ENCODE measurements at regions not wholly inside any gene's neighbourhood (a gene's known extent, or its start where the extent isn't known, plus 50 kb on each side); places are given as distances from the start of the nearest gene placed in this dataset.
"Not testable (repeated sequence)": the region's sequence is repeated elsewhere in the genome, so short reads cannot be mapped to it uniquely, and the experiment has no call there.

DNA sequence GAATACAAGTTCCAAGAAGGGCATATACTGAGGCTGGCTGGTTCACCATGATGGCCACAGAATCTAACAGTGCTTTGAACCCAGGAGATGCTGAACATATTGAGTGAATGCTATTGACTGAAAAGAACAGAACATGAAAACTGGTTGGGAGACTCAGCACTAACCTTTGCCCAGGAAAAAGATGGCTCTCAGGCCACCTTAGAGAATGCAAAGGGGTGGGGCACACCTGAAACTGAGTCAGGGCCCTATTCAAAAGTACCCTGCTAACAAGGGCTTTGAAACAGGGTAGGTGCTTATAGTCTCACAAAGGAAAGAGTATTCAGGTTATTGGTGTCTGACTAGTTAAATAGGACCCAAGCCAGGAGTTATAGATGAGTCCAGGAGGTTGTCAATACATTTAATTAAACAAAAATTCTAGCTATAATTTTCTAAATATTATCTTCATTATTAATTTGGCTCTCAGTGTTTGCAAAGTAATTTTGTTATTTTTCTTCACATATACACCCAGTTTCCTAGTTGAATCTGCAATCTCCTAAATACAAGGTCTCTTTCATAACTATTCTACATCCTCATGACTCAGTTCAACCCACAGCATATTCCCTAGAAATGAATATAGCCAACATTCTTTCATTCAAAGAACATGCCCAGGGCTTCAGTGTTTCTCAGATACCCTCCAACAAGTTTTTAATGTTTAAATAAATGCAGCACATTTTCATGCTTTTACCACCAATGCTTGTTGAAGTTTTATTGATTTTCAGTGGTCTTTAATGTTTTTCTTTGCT lies 144.2 kb upstream of the RAPGEF2 start:
- Histone ChIP-seq H3K9ac (ENCODE audit: insufficient read depth in 1 of 2, low read length in 2 of 2) (no peak overlapping the region), H3K27me3 (ENCODE audit: control insufficient read depth in 3 of 3, insufficient read depth in 3 of 3, low read length in 2 of 3) (no peaks in the 10 kb centered on the region), H3K4me1 (ENCODE audit: control insufficient read depth in 5 of 5, insufficient read depth in 5 of 5, low read length in 5 of 5) (no peaks in the 10 kb centered on the region), H3K9me3 (ENCODE audit: control insufficient read depth in 4 of 4, insufficient read depth in 3 of 4, low read length in 3 of 4) (no peaks in the 10 kb centered on the region), H3K36me3 (ENCODE audit: control insufficient read depth in 4 of 4, insufficient read depth in 4 of 4, low read length in 4 of 4) (no peaks in the 10 kb centered on the region), H3K4me3 (no peak overlapping the region), H3K27ac (ENCODE audit: low read depth in 1 of 2, low read length in 1 of 2) (no peak overlapping the region)
- TF ChIP-seq, protein P1, sequence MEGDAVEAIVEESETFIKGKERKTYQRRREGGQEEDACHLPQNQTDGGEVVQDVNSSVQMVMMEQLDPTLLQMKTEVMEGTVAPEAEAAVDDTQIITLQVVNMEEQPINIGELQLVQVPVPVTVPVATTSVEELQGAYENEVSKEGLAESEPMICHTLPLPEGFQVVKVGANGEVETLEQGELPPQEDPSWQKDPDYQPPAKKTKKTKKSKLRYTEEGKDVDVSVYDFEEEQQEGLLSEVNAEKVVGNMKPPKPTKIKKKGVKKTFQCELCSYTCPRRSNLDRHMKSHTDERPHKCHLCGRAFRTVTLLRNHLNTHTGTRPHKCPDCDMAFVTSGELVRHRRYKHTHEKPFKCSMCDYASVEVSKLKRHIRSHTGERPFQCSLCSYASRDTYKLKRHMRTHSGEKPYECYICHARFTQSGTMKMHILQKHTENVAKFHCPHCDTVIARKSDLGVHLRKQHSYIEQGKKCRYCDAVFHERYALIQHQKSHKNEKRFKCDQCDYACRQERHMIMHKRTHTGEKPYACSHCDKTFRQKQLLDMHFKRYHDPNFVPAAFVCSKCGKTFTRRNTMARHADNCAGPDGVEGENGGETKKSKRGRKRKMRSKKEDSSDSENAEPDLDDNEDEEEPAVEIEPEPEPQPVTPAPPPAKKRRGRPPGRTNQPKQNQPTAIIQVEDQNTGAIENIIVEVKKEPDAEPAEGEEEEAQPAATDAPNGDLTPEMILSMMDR (IDR thresholded peaks at IDR 0.05; ENCODE audit: control extremely low read depth, extremely low read depth): no peak
- no peak for DNase-seq
- ATAC-seq (ENCODE audit: insufficient read depth, low FRiP score): no peak

DNA sequence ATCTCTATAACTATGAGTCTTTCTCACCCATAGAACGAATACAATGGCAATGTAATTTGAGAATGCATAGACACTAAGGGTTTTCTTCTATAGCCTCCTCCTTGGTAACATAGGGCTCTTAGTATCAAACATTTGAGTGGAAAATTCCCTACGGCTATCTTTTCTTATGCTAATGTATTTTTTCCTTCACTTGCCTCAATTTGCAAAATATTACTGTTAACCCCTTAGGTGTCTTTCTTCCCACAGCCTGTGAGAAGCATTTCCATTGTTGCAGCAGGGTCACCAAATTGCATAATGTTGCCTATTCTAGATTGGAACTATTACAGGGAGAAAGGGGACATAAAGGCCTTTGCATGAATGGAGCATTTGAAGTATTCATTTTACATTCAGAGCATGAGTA lies 140.5 kb upstream of the RAPGEF2 start:
- Histone ChIP-seq H3K27me3 (ENCODE audit: control insufficient read depth in 3 of 3, insufficient read depth in 3 of 3, low read length in 2 of 3) (no peaks in the 10 kb centered on the region), H3K4me3 (no peak overlapping the region), H3K9ac (ENCODE audit: insufficient read depth in 1 of 2, low read length in 2 of 2) (no peak overlapping the region), H3K9me3 (ENCODE audit: control insufficient read depth in 4 of 4, insufficient read depth in 3 of 4, low read length in 3 of 4) (no peaks in the 10 kb centered on the region), H3K4me1 (ENCODE audit: control insufficient read depth in 5 of 5, insufficient read depth in 5 of 5, low read length in 5 of 5) (no peaks in the 10 kb centered on the region), H3K27ac (ENCODE audit: low read depth in 1 of 2, low read length in 1 of 2) (no peak overlapping the region), H3K36me3 (ENCODE audit: control insufficient read depth in 4 of 4, insufficient read depth in 4 of 4, low read length in 4 of 4) (no peaks in the 10 kb centered on the region)
- WGBS, 2 donors: 80 to 92% methylated on average over 2 of the region's 2 CpGs
- DNase-seq (no peak), ATAC-seq (ENCODE audit: insufficient read depth, low FRiP score) (no peak)
- TF ChIP-seq, protein P1 (IDR thresholded peaks at IDR 0.05; ENCODE audit: control extremely low read depth, extremely low read depth): no peak

DNA sequence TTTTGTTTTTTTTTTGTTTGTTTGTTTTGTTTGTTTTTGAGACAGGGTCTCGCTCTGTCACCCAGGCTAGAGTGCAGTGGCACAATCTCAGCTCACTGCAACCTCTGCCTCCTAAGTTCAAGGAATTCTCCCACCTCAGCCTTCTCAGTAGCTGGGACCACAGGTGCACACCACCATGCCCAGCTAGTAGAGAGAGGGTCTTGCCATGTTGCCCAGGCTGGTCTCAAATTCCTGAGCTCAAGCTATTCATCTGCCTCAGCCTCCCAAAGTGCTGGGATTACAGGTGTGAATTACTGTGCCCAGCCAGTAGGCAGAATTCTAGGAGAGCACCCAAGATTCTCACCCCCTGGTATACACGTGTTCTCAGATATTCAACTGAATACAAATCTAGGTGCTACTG lies 139.6 kb upstream of the RAPGEF2 start:
- H3K9me3 ChIP-seq (ENCODE audit: control insufficient read depth in 4 of 4, insufficient read depth in 3 of 4, low read length in 3 of 4); H3K4me1 ChIP-seq (ENCODE audit: control insufficient read depth in 5 of 5, insufficient read depth in 5 of 5, low read length in 5 of 5); H3K27me3 ChIP-seq (ENCODE audit: control insufficient read depth in 3 of 3, insufficient read depth in 3 of 3, low read length in 2 of 3); ATAC-seq (ENCODE audit: insufficient read depth, low FRiP score); DNase-seq; H3K27ac ChIP-seq (ENCODE audit: low read depth in 1 of 2, low read length in 1 of 2); H3K9ac ChIP-seq (ENCODE audit: insufficient read depth in 1 of 2, low read length in 2 of 2); H3K4me3 ChIP-seq; H3K36me3 ChIP-seq (ENCODE audit: control insufficient read depth in 4 of 4, insufficient read depth in 4 of 4, low read length in 4 of 4): not testable (repeated sequence)
- whole genome bisulfite sequencing, 2 donors: 94 to 97% methylated on average over 2 of the region's 2 CpGs

DNA sequence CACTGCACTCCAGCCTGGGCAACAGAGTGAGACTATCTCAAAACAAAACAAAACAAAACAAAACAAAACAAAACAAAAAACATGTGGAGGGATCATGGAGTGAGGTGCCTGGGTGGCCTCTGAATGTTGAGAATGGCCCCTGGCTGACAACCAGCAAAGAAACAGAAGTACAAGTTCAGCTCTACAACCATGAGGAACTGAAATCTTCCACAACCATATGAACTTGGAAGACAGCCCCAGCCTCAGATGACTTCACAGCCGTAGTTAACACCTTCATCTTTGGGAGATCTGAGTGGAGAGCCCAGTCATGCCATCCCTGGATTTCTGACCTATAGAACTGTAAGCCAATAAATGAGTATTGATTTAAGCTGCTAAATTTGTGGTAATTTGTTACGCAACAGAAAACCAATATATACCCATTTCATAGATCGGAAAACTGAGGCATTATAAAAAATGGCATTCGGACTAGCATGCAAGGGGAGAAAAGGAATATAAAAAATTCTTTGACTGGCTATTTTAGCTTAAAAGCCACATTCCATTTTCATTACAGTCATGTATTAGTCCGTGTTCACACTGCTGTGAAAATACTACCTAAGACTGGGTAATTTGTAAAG lies 138.7 kb upstream of the RAPGEF2 start:
- DNase-seq: no peak
- WGBS, 2 donors: 91 to 96% methylated on average over 5 of the region's 5 CpGs
- H3K27ac ChIP-seq (ENCODE audit: low read depth in 1 of 2, low read length in 1 of 2): no peak overlapping the region

More for the DNA sequence above, 138.7 kb upstream of the RAPGEF2 start:
- Histone ChIP-seq H3K9ac (ENCODE audit: insufficient read depth in 1 of 2, low read length in 2 of 2) (no peak overlapping the region), H3K27me3 (ENCODE audit: control insufficient read depth in 3 of 3, insufficient read depth in 3 of 3, low read length in 2 of 3) (no peaks in the 10 kb centered on the region), H3K4me3 (no peak overlapping the region), H3K9me3 (ENCODE audit: control insufficient read depth in 4 of 4, insufficient read depth in 3 of 4, low read length in 3 of 4) (no peaks in the 10 kb centered on the region), H3K36me3 (ENCODE audit: control insufficient read depth in 4 of 4, insufficient read depth in 4 of 4, low read length in 4 of 4) (no peaks in the 10 kb centered on the region), H3K4me1 (ENCODE audit: control insufficient read depth in 5 of 5, insufficient read depth in 5 of 5, low read length in 5 of 5) (no peaks in the 10 kb centered on the region)
- no peak for ATAC-seq (ENCODE audit: insufficient read depth, low FRiP score)
- TF ChIP-seq, protein P1 (IDR thresholded peaks at IDR 0.05; ENCODE audit: control extremely low read depth, extremely low read depth): no peak
